Neural crest cell (in vitro differentiated cells): ENCODE measurements at regions not wholly inside any gene's neighbourhood (a gene's known extent, or its start where the extent isn't known, plus 50 kb on each side); places are given as distances from the start of the nearest gene placed in this dataset.

Source experiments
- DNase-seq: peaks from one replicate; pipeline ENCODE4 v3.0.0; 2021; ENCODE audit warnings: low read depth, mixed read lengths, low spot score
- H3K27ac Mint-ChIP-seq: one replicate; pipeline ENCODE4 v1.8.0; 2021; ENCODE audit warnings: mild to moderate bottlenecking, mixed read lengths; ENCODE audit not compliant: unreplicated experiment
- H3K27me3 Mint-ChIP-seq: 2 replicates; pipeline ENCODE4 v1.8.0; 2021; ENCODE audit warnings: low read depth, mild to moderate bottlenecking, mixed read lengths
- H3K36me3 Mint-ChIP-seq: 2 replicates; pipeline ENCODE4 v1.8.0; 2021; ENCODE audit warnings: low read depth, mild to moderate bottlenecking, mixed read lengths
- H3K4me1 Mint-ChIP-seq: 2 replicates; pipeline ENCODE4 v1.8.0; 2021; ENCODE audit warnings: mixed read lengths
- H3K4me3 Mint-ChIP-seq: one replicate; pipeline ENCODE4 v1.8.0; 2021; ENCODE audit warnings: mild to moderate bottlenecking, mixed read lengths
- H3K9me3 Mint-ChIP-seq: 2 replicates; pipeline ENCODE4 v1.8.0; 2021; ENCODE audit warnings: mixed read lengths
- TF ChIP-seq, protein P1 (sequence below): fragments of 200-600 bp; sonication (generic); conservative IDR thresholded peaks from 2 replicates; pipeline ENCODE4 v1.5.0; 2021; ENCODE audit warnings: antibody characterized with exemption, mild to moderate bottlenecking

- H3K4me3 Mint-ChIP-seq: no peak overlapping the region
These were observed 240.0 kb downstream of the NUF2 start for GRCh38 chr1:163561580-163562295.

DNA sequence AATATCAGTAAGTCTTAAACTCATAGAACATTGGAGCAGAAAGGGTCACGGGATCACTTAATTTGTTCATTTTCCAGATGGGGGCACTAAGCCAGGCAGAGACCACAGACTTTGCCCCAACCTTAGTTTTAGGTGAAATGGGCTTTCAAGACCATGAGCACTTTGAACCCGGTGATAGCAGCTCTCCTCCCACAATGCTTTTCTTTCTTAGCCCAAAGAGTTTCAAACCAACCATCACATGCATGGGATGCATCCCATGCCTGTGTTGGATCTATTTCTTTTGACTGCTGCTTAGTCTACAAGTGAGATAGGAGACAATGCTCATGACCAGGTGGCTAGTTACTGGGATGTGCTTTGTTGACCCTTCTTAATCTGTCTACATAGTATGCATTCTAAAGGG is 240.6 kb downstream of the NUF2 start:
- H3K36me3 Mint-ChIP-seq: no peaks in the 10 kb centered on the region
- no peaks in the 10 kb centered on the region for H3K27me3 Mint-ChIP-seq
- H3K4me3 Mint-ChIP-seq: no peak overlapping the region
- H3K27ac Mint-ChIP-seq: no peak overlapping the region
- peaks cover 20% of the 10 kb centered on the region for H3K4me1 Mint-ChIP-seq
- TF ChIP-seq, protein P1, sequence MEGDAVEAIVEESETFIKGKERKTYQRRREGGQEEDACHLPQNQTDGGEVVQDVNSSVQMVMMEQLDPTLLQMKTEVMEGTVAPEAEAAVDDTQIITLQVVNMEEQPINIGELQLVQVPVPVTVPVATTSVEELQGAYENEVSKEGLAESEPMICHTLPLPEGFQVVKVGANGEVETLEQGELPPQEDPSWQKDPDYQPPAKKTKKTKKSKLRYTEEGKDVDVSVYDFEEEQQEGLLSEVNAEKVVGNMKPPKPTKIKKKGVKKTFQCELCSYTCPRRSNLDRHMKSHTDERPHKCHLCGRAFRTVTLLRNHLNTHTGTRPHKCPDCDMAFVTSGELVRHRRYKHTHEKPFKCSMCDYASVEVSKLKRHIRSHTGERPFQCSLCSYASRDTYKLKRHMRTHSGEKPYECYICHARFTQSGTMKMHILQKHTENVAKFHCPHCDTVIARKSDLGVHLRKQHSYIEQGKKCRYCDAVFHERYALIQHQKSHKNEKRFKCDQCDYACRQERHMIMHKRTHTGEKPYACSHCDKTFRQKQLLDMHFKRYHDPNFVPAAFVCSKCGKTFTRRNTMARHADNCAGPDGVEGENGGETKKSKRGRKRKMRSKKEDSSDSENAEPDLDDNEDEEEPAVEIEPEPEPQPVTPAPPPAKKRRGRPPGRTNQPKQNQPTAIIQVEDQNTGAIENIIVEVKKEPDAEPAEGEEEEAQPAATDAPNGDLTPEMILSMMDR: no peak
- H3K9me3 Mint-ChIP-seq: no peaks in the 10 kb centered on the region
- DNase-seq: no peak

More at GRCh38 chr1:163561580-163562295, 240.0 kb downstream of the NUF2 start:
- H3K4me1 Mint-ChIP-seq: peaks cover 20% of the 10 kb centered on the region
- H3K27me3 Mint-ChIP-seq: no peaks in the 10 kb centered on the region
- H3K36me3 Mint-ChIP-seq: no peaks in the 10 kb centered on the region
- no peak for DNase-seq
- TF ChIP-seq, protein P1: peak; percentile 62
- no peak overlapping the region for H3K27ac Mint-ChIP-seq
- H3K9me3 Mint-ChIP-seq: no peaks in the 10 kb centered on the region

GRCh38 chr1:163565166-163565565 is 243.4 kb downstream of the NUF2 start:
- H3K4me3 Mint-ChIP-seq: no peak overlapping the region
- H3K4me1 Mint-ChIP-seq: peaks cover 20% of the 10 kb centered on the region
- no peaks in the 10 kb centered on the region for H3K36me3 Mint-ChIP-seq
- peak overlapping the region; percentile 91 for H3K27ac Mint-ChIP-seq
- TF ChIP-seq, protein P1: no peak
- H3K27me3 Mint-ChIP-seq: no peaks in the 10 kb centered on the region
- H3K9me3 Mint-ChIP-seq: no peaks in the 10 kb centered on the region
- no peak for DNase-seq

- Mint-ChIP-seq H3K9me3 (no peaks in the 10 kb centered on the region), H3K4me1 (peaks cover 4% of the 10 kb centered on the region), H3K4me3 (no peak overlapping the region), H3K36me3 (no peaks in the 10 kb centered on the region), H3K27ac (no peak overlapping the region), H3K27me3 (no peaks in the 10 kb centered on the region)
- TF ChIP-seq, protein P1: no peak
- DNase-seq: no peak
These were observed 248.3 kb downstream of the NUF2 start for GRCh38 chr1:163570071-163570470.

DNA sequence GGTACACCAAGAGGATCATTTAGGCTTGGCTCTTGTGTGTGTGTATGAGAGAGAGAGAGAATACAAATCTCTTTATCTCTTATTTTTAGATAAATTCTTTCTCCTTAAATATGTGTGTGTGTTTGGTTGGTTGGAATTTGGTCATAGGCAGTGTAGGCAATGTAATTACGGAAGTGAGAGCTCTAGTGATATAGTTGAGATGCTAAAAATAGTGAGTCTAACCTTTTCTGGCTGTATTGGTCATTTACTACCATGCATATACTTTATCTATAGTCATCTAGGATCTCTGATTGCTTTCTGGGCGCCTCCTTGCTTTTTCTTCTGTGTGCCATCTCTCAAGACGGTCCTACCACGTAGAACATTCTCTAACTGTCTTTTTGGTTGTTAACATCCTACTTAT is 250.2 kb downstream of the NUF2 start:
- no peaks in the 10 kb centered on the region for H3K36me3 Mint-ChIP-seq
- H3K4me3 Mint-ChIP-seq: no peak overlapping the region
- DNase-seq: no peak
- no peaks in the 10 kb centered on the region for H3K27me3 Mint-ChIP-seq
- H3K27ac Mint-ChIP-seq: no peak overlapping the region
- no peaks in the 10 kb centered on the region for H3K9me3 Mint-ChIP-seq
- TF ChIP-seq, protein P1: no peak
- H3K4me1 Mint-ChIP-seq: no peaks in the 10 kb centered on the region
